Nephron progenitor cell (in vitro differentiated cells): ENCODE measurements at regions not wholly inside any gene's neighbourhood (a gene's known extent, or its start where the extent isn't known, plus 50 kb on each side); places are given as distances from the start of the nearest gene placed in this dataset.

Experiments
- DNase-seq: peaks from one replicate; pipeline ENCODE4 v3.0.0; 2021
- H3K27ac Mint-ChIP-seq: 2 replicates; pipeline ENCODE4 v1.8.0; 2021; ENCODE audit warnings: mild to moderate bottlenecking, moderate library complexity, mixed read lengths
- H3K27me3 Mint-ChIP-seq: 2 replicates; pipeline ENCODE4 v1.8.0; 2021; ENCODE audit warnings: mild to moderate bottlenecking, low read depth, mixed read lengths; ENCODE audit not compliant: poor library complexity
- H3K36me3 Mint-ChIP-seq: 2 replicates; pipeline ENCODE4 v1.8.0; 2021; ENCODE audit warnings: low read depth, mixed read lengths
- H3K4me1 Mint-ChIP-seq: 2 replicates; pipeline ENCODE4 v1.8.0; 2021; ENCODE audit warnings: mixed read lengths
- H3K4me3 Mint-ChIP-seq: 2 replicates; pipeline ENCODE4 v1.8.0; 2021; ENCODE audit warnings: mild to moderate bottlenecking, moderate library complexity, mixed read lengths
- H3K9me3 Mint-ChIP-seq: 2 replicates; pipeline ENCODE4 v1.8.0; 2021; ENCODE audit warnings: mild to moderate bottlenecking, moderate library complexity, mixed read lengths
- CTCF ChIP-seq: fragments of 200-600 bp; sonication (generic); IDR thresholded peaks from 2 replicates; pipeline ENCODE4 v1.5.0; 2021; ENCODE audit warnings: antibody characterized with exemption

DNA sequence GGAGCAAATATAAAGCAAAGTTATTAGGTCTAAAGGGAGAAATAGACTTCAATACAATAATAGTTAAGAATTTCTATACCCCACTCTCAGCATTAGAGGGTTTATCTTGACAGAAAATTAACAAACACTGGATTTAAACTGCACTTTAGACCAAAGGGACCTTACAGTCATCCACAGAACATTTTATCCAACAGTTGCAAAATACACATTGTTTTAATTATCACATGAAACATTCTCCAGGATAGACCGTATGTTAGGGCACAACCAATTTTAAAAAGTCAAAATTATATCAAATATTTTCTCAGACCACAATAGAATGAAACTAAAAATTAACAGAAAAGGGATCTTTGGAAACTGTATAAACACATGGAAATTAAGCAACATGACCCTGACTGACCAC is 384.5 kb upstream of the C1orf87 start:
- no peak for TF ChIP-seq CTCF
- Mint-ChIP-seq H3K27me3 (no peaks in the 10 kb centered on the region), H3K4me3 (no peak overlapping the region), H3K27ac (no peak overlapping the region), H3K4me1 (no peaks in the 10 kb centered on the region), H3K36me3 (no peaks in the 10 kb centered on the region), H3K9me3 (peaks cover 14% of the 10 kb centered on the region)
- no peak for DNase-seq

DNA sequence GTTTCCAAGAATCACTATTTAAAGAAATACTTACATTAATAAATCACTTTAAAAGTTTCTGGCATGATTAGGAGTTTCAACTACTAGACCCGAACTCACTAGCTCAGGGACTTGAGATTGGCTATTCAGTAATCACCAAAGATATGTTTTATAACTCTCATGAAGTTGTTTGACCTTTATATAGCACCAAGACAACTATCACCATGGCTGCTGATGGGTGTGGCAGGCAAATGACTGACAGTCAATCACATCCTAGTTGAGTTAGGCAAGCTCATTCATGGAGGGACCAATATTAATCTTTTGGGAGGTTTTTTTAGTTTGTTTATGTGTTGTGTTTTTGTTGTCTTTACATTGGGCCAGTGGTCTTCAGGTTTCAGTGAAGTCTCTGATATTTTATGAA is 376.3 kb upstream of the C1orf87 start:
- H3K36me3 Mint-ChIP-seq = no peaks in the 10 kb centered on the region
- H3K27ac Mint-ChIP-seq = no peak overlapping the region
- H3K4me1 Mint-ChIP-seq = no peaks in the 10 kb centered on the region
- TF ChIP-seq CTCF = no peak
- H3K4me3 Mint-ChIP-seq = no peak overlapping the region
- DNase-seq = no peak
- H3K27me3 Mint-ChIP-seq = no peaks in the 10 kb centered on the region
- peaks cover 6% of the 10 kb centered on the region for H3K9me3 Mint-ChIP-seq

GRCh38 chr1:60448850-60449249 is 375.3 kb upstream of the C1orf87 start:
- Mint-ChIP-seq H3K4me3 (no peak overlapping the region), H3K27me3 (peaks cover 1% of the 10 kb centered on the region), H3K4me1 (no peaks in the 10 kb centered on the region), H3K9me3 (peaks cover 6% of the 10 kb centered on the region), H3K36me3 (no peaks in the 10 kb centered on the region), H3K27ac (no peak overlapping the region)
- no peak for TF ChIP-seq CTCF
- no peak for DNase-seq

- Mint-ChIP-seq H3K4me3 (no peak overlapping the region), H3K27ac (no peak overlapping the region), H3K4me1 (no peaks in the 10 kb centered on the region), H3K36me3 (no peaks in the 10 kb centered on the region), H3K9me3 (peaks cover 9% of the 10 kb centered on the region), H3K27me3 (peaks cover 9% of the 10 kb centered on the region)
- no peak for TF ChIP-seq CTCF
- no peak for DNase-seq
Observed at GRCh38 chr1:60444680-60445079, 371.1 kb upstream of the C1orf87 start.

DNA sequence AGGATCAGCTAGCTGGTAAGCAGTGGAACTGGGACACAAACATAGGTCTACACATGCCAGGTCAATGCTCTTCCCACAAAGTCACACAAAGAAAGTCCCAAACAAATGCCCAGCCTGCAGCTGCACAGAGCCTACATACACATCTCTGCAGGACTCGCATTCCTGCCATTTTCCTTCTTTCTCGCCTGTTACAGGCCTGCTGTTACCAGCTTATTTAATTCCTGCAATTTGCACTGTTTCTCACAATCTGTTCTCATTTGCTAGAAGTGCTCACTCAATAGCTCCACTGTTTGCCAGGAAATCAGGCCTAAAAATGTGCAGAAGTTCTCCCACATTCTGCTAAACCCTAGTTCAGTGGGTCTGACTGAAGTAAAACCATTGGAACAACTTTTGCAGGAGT is 362.6 kb upstream of the C1orf87 start:
- no peak for DNase-seq
- H3K36me3 Mint-ChIP-seq = peaks cover 4% of the 10 kb centered on the region
- H3K4me1 Mint-ChIP-seq = no peaks in the 10 kb centered on the region
- no peak overlapping the region for H3K27ac Mint-ChIP-seq
- H3K9me3 Mint-ChIP-seq = peaks cover 40% of the 10 kb centered on the region
- peaks cover 6% of the 10 kb centered on the region for H3K27me3 Mint-ChIP-seq
- no peak for TF ChIP-seq CTCF
- no peak overlapping the region for H3K4me3 Mint-ChIP-seq

DNA sequence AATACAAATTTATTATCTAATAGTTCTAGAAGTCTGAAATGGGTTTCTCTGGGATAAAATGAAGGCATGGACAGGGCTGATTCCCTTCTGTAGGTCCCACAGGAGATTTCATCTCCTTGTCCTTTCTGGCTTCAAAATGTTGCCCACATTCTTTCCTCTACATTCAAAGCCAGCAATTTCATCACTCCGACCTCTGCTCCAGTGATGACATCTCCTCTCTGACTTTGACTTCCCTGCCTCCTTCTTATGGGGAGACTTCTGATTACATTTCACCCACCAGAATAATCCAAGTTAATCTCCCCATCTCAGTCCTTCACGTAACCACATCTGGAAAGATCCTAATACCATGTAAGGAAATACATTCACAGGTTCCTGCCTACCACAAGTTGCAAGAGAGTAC is 358.0 kb upstream of the C1orf87 start:
- H3K9me3 Mint-ChIP-seq = peaks cover 22% of the 10 kb centered on the region
- DNase-seq = no peak

More for the DNA sequence above, 358.0 kb upstream of the C1orf87 start:
- no peaks in the 10 kb centered on the region for H3K27me3 Mint-ChIP-seq
- no peak overlapping the region for H3K27ac Mint-ChIP-seq
- no peaks in the 10 kb centered on the region for H3K4me1 Mint-ChIP-seq
- H3K4me3 Mint-ChIP-seq = no peak overlapping the region
- H3K36me3 Mint-ChIP-seq = peaks cover 4% of the 10 kb centered on the region
- no peak for TF ChIP-seq CTCF
